ENCODE measurements at regions not wholly inside any gene's neighbourhood (a gene's known extent, or its start where the extent isn't known, plus 50 kb on each side); places are given as distances from the start of the nearest gene placed in this dataset.

DNA sequence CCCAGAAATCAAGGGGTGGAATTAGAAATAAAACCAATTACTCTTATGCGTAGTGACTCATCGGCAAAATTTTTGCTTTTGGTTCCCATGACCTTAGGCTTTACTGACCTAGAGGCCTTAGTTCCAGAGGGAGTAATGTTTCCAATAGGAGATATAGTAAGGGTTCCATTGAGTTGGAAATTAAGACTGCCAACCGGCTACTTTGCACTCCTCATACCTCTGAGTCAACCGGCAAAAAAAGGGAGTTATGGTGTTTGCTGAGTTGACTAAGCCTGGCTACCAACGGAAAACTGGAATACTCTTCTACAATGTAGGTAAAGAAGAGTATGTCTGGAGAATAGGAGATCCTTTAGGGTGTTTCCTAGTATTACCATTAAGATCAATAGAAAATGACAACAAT is 919.8 kb downstream of the CENPC start:
- H3K79me2 ChIP-seq (ENCODE audit: low read length): no peaks in the 10 kb centered on the region
- no peak overlapping the region for H3K27ac ChIP-seq (ENCODE audit: low read length)
- DNase-seq: no peak
- no peaks in the 10 kb centered on the region for H3K9me2 ChIP-seq (replicated peaks; ENCODE audit: insufficient read depth, low read length)
- no peak overlapping the region for H3K9ac ChIP-seq (ENCODE audit: low read length)
- no peaks in the 10 kb centered on the region for H3K9me3 ChIP-seq (replicated peaks; ENCODE audit: insufficient read depth, low read length)
- no peaks in the 10 kb centered on the region for H3K27me3 ChIP-seq (replicated peaks; ENCODE audit: insufficient read depth, low read length)
- H3K4me2 ChIP-seq (ENCODE audit: low read depth, low read length): no peak overlapping the region
- H4K20me1 ChIP-seq (ENCODE audit: insufficient read depth, low read length): no peaks in the 10 kb centered on the region
- H3F3A ChIP-seq (ENCODE audit: insufficient read depth, low read length): no peaks in the 10 kb centered on the region
- H2AFZ ChIP-seq (ENCODE audit: low read length): no peak overlapping the region
- H3K4me1 ChIP-seq (ENCODE audit: low read length): no peaks in the 10 kb centered on the region
- TF ChIP-seq EZH2phosphoT487 (IDR thresholded peaks at IDR 0.05; ENCODE audit: low read length) (no peak), EZH2 (optimal IDR thresholded peaks at IDR 0.05; ENCODE audit: low read depth, low read length) (no peak)
- TF ChIP-seq, protein P1, sequence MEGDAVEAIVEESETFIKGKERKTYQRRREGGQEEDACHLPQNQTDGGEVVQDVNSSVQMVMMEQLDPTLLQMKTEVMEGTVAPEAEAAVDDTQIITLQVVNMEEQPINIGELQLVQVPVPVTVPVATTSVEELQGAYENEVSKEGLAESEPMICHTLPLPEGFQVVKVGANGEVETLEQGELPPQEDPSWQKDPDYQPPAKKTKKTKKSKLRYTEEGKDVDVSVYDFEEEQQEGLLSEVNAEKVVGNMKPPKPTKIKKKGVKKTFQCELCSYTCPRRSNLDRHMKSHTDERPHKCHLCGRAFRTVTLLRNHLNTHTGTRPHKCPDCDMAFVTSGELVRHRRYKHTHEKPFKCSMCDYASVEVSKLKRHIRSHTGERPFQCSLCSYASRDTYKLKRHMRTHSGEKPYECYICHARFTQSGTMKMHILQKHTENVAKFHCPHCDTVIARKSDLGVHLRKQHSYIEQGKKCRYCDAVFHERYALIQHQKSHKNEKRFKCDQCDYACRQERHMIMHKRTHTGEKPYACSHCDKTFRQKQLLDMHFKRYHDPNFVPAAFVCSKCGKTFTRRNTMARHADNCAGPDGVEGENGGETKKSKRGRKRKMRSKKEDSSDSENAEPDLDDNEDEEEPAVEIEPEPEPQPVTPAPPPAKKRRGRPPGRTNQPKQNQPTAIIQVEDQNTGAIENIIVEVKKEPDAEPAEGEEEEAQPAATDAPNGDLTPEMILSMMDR (IDR thresholded peaks at IDR 0.05; ENCODE audit: low read length): no peak
- no peak overlapping the region for H3K4me3 ChIP-seq (ENCODE audit: low read length)
- H3K36me3 ChIP-seq (replicated peaks; ENCODE audit: insufficient read depth, low read length): no peaks in the 10 kb centered on the region

DNA sequence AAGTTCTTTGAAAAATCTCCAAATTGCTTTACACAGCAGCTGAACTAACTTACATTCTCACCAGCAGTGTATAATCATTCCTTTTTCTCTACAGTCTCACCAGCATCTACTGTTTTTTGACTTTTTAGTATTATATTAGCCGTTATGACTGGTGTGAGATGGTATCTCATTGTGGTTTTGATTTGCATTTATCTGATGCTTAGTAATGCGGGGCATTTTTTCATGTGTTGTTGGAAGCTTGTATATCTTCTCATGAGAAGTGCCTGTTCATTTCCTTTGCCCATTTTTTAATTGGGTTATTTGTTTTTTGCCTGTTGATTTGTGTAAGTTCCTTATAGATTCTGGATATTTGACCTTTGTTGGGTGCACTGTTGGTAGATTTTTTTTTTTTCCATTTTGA is 931.7 kb downstream of the CENPC start:
- H3K79me2 ChIP-seq (ENCODE audit: low read length): no peaks in the 10 kb centered on the region
- no peaks in the 10 kb centered on the region for H3K27me3 ChIP-seq (replicated peaks; ENCODE audit: insufficient read depth, low read length)
- no peaks in the 10 kb centered on the region for H3K9me2 ChIP-seq (replicated peaks; ENCODE audit: insufficient read depth, low read length)
- no peaks in the 10 kb centered on the region for H4K20me1 ChIP-seq (ENCODE audit: insufficient read depth, low read length)
- no peaks in the 10 kb centered on the region for H3K9me3 ChIP-seq (replicated peaks; ENCODE audit: insufficient read depth, low read length)
- no peak overlapping the region for H3K27ac ChIP-seq (ENCODE audit: low read length)
- H2AFZ ChIP-seq (ENCODE audit: low read length): no peak overlapping the region
- no peaks in the 10 kb centered on the region for H3F3A ChIP-seq (ENCODE audit: insufficient read depth, low read length)
- DNase-seq: no peak
- H3K9ac ChIP-seq (ENCODE audit: low read length): no peak overlapping the region
- no peak overlapping the region for H3K4me3 ChIP-seq (ENCODE audit: low read length)
- H3K4me2 ChIP-seq (ENCODE audit: low read depth, low read length): no peak overlapping the region
- H3K4me1 ChIP-seq (ENCODE audit: low read length): no peaks in the 10 kb centered on the region
- H3K36me3 ChIP-seq (replicated peaks; ENCODE audit: insufficient read depth, low read length): no peaks in the 10 kb centered on the region
- TF ChIP-seq EZH2phosphoT487 (IDR thresholded peaks at IDR 0.05; ENCODE audit: low read length) (no peak), EZH2 (optimal IDR thresholded peaks at IDR 0.05; ENCODE audit: low read depth, low read length) (no peak)
- TF ChIP-seq, protein P1 (IDR thresholded peaks at IDR 0.05; ENCODE audit: low read length): no peak

- H3K4me2 ChIP-seq (ENCODE audit: low read depth, low read length): no peak overlapping the region
- no peaks in the 10 kb centered on the region for H3K27me3 ChIP-seq (replicated peaks; ENCODE audit: insufficient read depth, low read length)
- H2AFZ ChIP-seq (ENCODE audit: low read length): no peak overlapping the region
- H3K36me3 ChIP-seq (replicated peaks; ENCODE audit: insufficient read depth, low read length): no peaks in the 10 kb centered on the region
- H3K79me2 ChIP-seq (ENCODE audit: low read length): no peaks in the 10 kb centered on the region
- H3K9ac ChIP-seq (ENCODE audit: low read length): no peak overlapping the region
- no peak overlapping the region for H3K27ac ChIP-seq (ENCODE audit: low read length)
- H3K9me2 ChIP-seq (replicated peaks; ENCODE audit: insufficient read depth, low read length): no peaks in the 10 kb centered on the region
- no peaks in the 10 kb centered on the region for H3K4me1 ChIP-seq (ENCODE audit: low read length)
- no peaks in the 10 kb centered on the region for H4K20me1 ChIP-seq (ENCODE audit: insufficient read depth, low read length)
- no peaks in the 10 kb centered on the region for H3F3A ChIP-seq (ENCODE audit: insufficient read depth, low read length)
- TF ChIP-seq, protein P1 (IDR thresholded peaks at IDR 0.05; ENCODE audit: low read length): no peak
- TF ChIP-seq EZH2 (optimal IDR thresholded peaks at IDR 0.05; ENCODE audit: low read depth, low read length) (no peak), EZH2phosphoT487 (IDR thresholded peaks at IDR 0.05; ENCODE audit: low read length) (no peak)
- H3K9me3 ChIP-seq (replicated peaks; ENCODE audit: insufficient read depth, low read length): no peaks in the 10 kb centered on the region
- DNase-seq: no peak
- H3K4me3 ChIP-seq (ENCODE audit: low read length): no peak overlapping the region
These were observed 936.3 kb downstream of the CENPC start for GRCh38 chr4:66609014-66609413.

Data from MM.1S (cell line).